Hematopoietic multipotent progenitor cell treated with erythropoietin and hydrocortisone succinate and interleukin-3 and kit ligand, for 4 days (in vitro differentiated cells): ENCODE measurements at regions not wholly inside any gene's neighbourhood (a gene's known extent, or its start where the extent isn't known, plus 50 kb on each side); places are given as distances from the start of the nearest gene placed in this dataset.

Experiments used
- DNase-seq: peaks from one replicate; pipeline ENCODE4 v3.0.0-alpha.2; 2015

DNA sequence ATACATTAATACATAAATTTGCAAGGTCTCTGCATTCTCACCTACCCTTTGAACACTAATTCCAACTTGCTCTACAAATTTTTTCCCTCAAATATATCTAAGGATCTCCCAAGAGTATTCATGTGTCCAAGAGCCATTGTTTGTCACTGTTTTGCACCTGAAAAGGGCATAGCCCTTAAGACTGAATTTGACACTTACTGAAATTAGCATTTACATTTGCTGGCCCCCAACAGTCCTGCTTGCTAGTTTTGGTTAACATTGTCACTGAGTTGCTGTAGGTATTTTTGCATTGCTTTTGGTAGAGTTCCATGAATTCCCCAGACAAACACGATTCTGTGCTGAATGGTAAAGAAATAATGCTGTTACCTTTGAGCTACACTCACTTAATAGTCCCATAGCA lies 57.3 kb downstream of the KCNA4 start:
- DNase-seq = no peak

DNA sequence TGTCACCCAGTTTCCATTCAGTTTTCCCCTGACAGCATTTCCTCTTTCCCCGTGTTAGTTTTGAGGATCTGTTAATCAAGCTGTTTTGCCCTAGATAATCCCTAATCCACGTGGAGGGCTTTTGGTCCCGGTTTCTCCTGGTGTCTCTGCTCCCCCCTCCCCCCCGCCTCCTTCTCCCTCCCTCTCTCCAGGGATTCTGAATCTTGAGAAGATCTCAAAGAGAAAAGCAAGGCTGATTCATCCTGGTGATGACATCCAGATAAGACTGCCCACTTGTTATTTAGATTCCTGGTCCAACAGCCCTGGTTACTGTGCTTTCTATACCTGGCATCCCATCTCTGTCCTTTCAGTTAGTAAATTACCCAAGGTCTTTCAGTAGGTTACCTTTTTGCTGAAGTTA lies 59.4 kb downstream of the KCNA4 start:
- no peak for DNase-seq

DNA sequence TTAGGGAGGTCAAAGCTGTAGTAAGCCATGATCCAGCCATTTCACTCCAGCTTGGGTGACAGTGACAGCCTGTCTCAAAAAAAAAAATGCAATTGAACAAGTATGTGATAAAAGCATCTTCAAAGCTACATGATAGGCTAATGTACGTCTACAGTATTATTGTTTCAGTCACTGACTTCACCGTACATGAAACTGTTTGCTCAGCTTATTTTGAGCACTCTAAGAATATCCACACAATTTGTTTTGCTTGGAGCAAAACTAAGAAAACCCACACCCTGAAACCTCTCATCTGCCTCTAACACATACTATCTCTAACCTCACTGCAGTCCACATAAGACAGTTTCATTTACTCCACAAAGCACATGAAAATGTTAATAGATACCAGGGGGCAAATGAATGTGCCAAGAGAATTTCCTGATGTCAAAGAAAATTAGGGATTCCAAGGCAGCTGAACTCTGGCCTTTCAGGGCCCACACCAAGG lies 60.7 kb downstream of the KCNA4 start:
- DNase-seq = no peak

DNA sequence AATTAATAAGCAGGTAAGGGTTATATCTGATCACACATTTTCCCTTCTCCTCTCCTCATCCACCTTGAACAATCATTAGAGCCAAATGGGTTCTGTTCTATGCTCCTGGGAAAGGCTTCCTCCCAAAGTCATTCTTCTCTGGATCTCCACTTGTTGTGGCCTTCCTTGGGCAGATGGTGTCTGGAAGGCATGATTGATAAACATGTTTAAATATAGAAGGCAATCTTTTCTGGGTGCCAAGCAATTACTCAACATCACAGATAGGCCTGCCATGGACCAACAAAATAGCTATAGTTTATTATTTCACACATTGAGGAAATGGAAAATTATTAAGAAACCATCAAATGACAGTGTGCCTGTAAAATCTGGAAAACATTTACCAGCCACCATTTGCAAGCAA lies 73.5 kb downstream of the KCNA4 start:
- no peak for DNase-seq

DNA sequence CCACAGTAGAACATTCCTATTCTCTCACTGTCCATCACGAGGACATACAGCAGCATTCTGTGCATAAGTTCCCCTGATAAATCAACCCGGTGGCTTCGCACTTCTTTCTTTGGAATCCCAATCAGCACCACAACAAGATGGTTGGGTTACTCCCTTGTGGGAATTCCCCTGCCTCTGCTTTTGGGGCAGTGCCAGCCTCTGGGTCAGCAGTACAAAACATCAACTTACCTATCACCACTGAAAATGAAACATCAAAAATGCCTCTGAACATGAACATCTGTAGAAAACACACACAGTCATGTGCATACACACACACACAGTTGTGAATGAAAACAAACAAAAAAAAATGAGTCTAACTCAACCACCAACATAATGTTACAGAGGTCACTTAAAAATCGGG lies 79.3 kb downstream of the KCNA4 start:
- DNase-seq = no peak

DNA sequence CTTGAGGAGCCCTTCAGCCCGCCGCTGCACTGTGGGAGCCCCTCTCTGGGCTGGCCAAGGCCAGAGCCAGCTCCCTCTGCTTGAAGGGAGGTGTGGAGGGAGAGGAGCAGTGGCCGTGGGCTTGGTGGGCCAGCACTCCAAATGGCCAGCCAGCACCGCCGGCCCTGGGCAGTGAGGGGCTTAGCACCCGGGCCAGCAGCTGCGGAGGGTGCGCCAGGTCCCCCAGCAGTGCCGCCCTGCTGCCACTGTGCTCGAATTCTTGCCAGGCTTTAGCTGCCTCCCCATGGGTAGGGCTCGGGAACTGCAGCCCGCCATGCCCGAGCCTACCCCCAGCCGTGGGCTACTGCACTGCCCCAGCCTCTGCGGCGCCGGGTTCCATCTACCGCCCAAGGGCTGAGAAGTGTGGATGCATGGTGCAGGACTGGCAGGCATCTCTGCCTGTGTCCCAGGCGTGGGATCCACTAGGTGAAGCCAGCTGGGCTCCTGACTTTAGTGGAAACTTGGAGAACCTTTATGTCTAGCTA lies 82.7 kb downstream of the KCNA4 start:
- no peak for DNase-seq

DNA sequence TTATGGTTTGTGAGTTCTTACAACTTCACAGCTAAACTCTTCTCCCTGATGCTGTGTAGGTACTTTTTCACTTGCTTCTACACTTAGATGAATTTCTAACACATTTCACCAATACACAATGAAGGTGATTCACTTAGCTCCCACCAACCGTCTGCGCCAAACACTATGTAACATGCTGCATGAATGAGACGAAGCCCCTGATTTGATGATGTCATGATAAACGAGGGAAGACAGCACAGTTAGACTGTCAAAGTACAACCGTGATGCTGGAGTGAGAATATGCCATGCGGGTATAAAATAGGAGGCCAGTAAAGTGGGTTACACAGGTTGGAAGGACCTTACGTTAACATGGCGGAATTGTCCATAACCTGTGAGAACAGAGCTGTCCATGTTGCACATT lies 100.8 kb downstream of the KCNA4 start:
- DNase-seq = no peak

DNA sequence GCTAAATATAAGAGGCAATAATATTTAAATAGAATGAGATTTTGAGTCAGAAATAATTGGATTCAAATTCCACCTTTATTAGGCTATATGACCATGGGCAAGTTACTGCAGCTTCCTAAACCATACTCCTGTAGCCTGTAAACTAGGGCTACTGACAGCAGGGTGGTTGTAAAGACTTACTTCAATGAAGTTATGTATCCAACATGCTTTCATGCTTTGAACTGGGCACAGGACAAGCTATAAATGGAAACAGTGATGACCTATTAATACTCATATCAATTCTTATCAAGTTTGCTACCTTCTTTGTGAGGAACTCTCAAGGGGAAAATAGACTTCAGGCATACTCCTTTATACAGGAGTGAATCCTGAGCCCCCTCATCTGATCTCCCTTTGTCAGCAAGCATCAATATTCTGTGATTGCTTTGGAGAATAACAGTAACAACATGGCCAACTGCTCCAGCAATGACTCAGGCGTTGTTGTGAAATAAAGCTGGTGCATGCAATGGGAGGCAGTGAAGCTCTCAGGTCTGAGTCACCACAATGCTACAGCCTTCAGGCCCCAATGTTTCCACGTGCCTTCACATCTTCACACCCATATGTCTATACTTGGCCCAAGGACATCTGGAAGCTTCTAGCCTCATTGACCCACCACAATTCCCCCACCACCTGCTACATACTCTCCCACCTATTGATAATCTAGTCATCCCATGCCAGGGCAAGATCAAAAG lies 102.5 kb downstream of the KCNA4 start:
- no peak for DNase-seq

DNA sequence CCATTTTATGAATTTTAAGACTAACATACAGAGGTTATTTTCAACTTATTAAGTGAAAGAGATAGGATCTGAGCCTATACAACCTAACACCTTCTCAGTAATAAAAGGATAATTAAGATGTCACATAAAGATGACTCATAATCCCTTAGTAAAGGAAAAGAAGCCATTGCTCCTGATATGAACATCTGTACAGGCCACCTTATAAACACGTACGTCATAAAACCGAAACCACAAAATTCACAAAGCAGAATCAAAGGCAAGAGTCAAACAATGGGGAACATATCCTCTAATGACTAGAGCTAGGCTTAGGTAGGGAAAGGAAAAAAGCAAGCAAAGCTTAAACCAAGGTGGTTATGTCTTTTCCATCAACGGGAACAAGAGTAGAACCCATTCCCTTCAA lies 103.5 kb downstream of the KCNA4 start:
- DNase-seq = no peak

DNA sequence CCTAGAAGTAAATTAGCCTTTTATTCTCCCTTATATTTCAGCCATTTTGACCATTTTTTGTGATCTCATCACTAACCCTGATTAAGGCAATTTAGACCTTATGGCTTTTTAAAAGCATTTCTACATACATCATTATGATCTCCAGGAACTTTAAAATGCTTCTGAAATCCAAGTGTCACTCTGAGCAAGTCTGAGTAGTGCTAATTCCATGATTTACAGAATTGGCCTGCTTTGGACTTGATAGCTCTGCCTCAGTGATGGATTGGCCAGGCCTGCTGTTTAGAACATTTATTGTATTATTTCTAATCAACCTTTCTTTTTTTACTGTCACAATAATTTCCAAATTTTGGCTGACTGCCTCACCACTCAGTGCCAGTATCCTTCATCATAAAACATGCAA lies 116.4 kb downstream of the KCNA4 start:
- no peak for DNase-seq

DNA sequence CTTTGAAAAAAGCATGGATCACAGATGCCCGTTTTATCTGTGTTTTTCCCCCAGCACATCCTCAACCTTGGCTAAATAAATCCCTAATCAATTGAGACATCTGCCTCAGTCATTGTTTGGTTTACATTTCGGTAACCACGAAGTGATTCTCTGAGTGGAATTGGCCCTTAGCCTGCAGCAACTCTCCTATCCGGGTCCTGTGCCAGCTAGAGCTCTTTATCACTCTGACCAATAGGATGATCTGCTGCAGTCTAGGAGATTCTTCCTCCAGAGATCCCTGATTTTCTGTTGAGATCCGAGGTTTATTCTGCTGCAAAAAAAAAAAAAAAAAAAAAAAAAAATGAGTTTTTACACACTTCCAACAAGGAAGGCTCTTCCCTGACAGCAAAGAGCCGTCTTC lies 137.3 kb downstream of the KCNA4 start:
- no peak for DNase-seq

DNA sequence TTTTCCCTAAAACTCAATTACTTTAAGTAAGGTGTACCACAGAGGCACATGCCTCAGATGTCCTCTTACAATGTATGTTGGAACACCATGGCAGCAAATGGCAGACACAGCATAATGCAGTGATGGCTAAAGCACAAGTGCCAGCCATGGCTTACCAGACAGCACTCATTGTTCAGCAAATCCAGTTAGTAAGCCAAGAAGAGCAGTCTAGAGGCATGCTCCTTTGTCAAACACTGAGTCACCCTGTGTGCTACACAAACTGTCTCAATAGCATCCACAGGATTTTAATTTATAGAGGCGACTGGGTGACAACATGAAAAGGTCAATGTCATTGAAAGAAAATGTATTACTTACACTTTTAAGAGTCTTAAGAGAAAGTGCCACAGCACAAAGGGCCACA lies 140.6 kb downstream of the KCNA4 start:
- DNase-seq = no peak

DNA sequence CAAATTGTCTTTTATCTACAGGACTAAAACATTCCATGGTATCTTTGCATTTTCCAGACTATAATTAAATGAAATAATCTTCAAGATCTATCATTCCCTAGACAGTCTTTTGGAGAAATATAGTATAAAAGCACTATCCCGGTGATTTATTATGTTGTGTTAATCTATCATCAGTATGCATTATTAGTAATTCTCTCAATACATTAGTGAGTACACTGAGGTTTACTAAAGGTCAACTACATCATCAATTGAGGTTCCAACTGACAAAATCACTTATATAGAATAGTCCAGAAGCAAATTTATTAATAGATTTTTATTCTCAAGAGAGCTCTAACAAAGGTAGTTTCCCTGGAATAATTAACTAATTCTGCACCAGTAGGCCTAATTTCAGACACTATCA lies 169.6 kb downstream of the KCNA4 start:
- no peak for DNase-seq

DNA sequence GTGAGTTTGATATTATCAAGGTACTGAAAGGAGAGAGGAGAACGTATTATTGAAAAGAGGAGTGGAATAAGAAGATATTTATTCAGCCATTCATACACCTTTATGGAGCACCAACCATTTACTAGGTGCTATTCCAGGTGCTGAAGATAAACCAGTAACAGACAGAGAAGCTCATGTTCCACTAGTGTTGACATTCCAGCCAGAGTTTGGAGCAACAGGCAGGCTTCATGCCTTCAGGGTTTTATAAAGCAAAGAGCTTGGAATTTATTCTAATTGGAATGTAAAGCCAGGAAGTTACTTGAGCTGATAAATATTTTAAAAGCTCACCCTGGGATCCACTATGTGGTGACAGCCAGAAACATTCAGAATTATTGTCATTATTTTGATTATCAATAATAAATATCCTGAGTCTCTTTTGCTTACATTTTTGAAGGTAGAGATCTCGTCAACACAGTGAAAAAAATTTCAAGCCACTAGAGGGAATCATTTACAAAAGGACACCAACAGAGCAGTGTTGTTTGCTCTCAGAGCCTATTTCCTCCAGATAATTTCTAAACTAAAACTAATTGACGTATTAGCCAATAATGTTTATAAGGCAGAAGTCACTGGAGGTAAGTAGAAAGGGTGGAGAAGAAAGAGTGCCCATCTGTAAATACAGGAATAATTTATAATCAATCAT lies 172.0 kb downstream of the KCNA4 start:
- no peak for DNase-seq

DNA sequence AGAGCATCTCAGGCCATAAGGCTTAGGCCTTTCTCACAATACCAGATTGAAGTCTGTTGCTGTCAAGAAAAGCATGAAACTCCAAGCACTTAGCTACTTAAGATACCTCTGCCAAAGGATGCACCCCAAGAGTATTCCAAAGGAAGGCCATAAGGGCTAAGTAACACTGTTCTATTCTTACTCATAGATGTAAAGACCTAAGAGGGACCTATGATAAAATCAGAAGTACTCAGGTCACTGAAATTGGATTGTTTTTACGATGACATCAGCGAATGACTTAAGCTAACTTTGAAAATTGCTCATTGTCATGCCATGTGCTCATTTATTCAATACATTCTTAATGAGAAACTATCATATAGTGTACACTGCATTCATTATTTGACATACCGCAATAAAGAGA lies 172.8 kb downstream of the KCNA4 start:
- DNase-seq = no peak

DNA sequence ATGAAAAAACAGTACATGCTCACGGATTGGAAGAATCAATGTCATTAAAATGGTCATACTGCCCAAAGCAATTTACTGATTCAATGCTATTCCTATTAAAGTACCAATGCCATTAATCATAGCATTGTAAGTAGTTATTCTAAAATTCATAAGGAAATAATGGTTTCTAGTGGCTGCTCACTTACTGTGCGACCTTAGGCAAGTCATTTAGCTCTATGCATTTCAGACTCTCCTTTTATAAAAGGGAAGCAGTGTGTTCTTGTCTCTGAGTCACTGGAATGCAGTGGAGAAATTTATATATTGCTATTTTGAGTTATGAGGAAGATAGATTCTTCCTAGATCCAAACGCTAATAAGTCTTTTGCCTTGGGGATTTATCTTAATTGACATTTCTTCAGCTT lies 174.8 kb downstream of the KCNA4 start:
- DNase-seq = no peak

DNA sequence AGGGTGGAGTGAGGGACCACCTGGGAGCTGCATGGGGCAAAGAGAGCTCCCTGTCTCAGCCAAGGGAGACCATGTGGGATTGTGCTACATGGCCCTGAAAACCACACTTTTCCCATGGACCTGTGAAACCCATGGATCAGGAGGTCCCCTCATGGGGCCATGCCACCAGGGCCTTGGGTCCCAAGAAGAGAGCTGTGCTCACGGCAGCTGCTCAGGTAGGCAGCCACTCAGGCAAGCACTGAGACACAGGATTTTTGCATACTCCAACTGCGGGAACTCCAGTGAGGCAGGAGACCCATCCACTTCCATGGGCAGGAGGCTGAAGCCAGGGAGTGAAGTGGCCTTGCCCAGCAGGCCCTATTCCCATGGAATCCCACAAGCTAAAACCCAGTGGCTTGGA lies 190.0 kb downstream of the KCNA4 start:
- DNase-seq = no peak

DNA sequence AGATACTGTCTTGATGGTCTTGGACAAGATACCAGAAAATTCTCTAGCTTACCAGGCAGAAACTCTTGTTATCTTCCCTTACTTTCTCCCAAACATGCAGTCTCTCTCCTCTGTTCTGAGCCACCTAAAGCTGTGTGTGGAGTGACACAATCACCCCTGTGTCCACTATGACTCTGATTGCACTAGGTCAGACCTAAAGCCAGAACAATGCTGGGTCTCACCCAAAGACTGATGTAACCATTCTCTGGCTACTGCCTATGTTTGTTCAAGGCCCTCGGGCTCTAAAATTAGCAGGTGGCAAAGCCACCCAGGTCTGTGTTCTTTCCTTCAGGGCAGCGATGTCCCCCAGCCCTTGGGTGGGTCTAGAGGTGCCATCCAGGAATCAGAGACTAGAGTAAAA lies 200.5 kb downstream of the KCNA4 start:
- DNase-seq = no peak

DNA sequence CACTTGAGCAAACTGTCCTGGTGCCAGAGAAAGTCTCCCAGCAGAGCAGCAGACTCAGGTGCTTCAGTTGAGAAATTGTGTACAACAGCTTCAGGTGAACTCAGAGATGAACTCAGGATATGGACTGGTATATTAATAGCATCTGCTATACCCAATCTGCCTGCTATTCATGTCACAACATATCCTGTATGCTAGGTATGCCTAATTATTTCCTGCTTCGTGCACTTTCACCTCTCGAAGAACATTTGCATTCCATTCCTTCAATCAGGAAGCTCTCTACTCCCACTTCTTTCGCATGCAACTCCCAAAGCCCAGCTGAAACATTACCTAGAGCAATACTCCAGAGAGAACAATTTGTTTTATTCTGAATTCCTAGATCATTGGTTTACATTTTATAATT lies 207.7 kb downstream of the KCNA4 start:
- no peak for DNase-seq

DNA sequence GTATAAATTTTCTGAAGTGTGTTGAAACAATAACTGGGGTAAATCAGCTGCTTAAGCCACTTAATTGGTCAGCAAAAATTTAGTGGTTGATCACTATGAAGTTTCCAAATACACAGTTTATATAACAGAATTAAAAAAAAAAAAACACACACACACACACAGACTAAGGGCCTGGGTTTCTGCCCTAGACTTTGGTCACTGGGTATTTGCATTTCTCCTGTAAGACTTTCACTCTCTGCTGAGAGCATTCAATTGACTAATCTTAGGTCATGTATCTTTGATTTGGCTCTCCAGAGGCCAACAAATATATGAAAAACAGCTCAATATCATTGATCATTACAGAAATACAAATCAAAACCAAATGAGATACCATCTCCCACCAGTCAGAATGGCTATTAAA lies 214.3 kb downstream of the KCNA4 start:
- no peak for DNase-seq

DNA sequence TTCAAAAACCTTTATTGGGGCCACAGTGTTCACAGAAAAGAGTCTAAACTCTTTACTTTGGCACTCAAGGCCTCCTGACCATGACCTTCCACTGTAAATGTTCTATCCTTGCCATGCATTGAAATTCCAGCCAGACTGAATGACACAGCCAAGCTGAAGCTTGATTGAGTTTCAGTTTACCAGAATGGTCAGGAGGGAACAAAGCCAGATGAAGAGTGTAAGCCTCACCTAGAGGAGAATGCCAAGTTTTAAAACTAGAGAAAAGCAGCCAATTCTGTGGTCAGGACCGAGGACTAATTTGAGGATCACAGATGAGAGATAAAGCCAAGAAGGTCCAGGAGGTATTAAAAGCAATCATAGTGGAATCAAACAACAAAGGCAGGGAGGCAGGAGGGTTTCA lies 215.3 kb downstream of the KCNA4 start:
- DNase-seq = no peak

DNA sequence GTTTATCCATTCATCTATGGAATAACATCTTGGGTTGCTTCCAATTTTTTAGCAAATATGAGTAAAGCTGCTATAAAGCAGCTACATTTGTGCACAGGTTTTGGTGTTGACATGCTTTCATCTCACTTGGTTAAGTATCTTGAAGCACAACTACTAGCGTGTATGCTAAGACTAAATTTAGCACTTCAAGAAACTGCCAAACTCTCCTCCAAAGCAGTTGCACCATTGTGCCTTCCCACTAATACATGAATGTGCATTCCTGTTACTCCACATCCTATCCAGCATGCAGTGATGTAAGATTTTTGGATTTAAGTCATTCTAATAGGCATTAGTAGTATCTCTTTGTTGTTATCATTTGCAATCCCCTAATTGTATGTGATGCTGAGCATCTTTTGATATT lies 230.7 kb downstream of the KCNA4 start:
- DNase-seq = no peak

DNA sequence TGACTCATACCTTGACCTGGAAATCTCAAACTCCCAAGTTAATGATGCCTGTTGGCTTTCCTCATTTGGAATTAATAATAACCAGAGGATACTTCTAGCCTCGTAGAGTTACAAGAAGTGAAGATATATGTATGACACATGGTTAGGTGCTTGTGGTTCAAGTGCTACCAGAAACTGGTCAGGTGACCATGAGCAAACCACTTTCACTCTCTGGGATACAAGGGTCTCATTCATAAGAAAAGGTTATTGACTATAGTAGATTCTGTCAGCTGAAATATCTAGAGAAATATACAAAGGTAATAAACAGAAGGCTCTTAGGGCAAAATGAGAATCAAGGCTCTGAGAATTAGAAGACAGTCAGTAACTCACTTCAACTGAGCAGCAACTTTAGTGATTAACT lies 233.3 kb downstream of the KCNA4 start:
- no peak for DNase-seq

DNA sequence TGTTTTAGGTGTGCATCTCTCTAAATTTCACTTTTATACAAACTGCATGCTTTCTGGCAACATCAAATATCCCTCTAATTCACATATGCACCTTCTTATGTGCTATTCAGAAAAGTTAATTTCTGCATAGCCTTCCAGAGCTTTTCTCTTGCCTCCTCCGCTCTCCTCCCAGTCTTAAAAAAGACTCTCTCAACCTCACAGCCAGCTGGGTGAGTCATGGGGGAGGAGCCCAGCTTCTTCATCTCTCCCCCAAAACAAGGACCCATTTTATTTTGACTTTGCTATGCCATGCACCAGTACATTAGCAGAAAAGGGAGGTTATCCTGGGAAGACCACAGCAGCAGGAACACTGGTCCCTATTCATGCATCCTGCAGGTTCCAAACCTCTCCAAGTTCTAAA lies 234.4 kb downstream of the KCNA4 start:
- DNase-seq = no peak

DNA sequence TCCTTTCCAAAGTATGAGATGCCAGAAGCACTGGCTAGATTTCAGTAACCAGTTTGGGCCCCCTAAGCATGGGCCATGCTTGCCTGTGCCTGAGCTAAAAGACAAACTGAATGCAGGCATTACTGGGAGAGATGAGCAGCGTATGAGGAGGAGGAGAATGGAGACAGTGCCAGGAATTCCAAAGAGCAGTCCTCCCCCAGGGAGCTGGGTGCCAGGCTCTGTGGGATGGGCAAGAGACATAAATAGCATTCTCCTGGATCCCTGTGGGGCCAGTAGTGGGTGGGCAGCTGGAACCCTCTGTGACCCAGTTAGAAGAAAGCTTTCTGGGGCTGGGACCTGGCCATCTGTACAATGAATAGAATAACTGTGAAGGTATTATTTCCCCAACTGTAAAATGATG lies 235.6 kb downstream of the KCNA4 start:
- no peak for DNase-seq
